ENCODE measurements at regions not wholly inside any gene's neighbourhood (a gene's known extent, or its start where the extent isn't known, plus 50 kb on each side); places are given as distances from the start of the nearest gene placed in this dataset.

DNA sequence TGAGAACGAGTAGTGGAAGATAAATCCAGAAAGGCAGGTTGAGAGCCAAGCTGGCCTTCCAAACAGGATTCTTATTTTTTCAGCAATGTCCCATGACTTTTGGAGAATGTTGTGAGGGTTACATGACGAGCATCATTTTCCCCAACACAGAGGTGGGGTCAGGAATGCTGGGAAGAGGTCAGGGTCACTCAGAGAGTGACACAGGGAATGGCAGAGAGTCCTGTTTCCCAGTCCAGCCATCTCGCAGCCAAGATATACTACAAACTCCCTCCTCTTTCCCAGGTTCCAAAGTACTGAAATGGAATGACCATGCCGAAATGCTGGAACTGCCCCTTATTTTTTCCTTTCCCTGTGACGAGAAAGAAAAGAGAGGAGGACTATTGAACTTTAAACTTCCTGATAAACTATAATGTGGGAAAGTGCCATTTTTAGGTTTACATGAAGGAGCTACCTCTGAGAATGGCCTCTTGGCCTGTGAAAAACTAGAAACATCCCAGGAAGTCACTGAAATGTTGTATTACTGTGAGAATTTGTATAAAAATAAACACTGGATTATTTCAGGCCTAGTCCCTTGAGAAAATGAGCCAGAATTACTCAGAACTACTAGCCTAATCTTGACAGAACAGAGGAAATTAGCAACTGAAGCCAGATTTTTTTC, 420.4 kb downstream of the CETN3 start:
- BruUV-seq (replicated peaks) = no TSS peak
- Histone ChIP-seq H3K27ac (ENCODE audit: insufficient read depth, low read depth, low read length) (no peak overlapping the region), H3K79me2 (ENCODE audit: control insufficient read depth, insufficient read depth, low read length) (no peaks in the 10 kb centered on the region), H3K9ac (replicated peaks; ENCODE audit: extremely low read depth, insufficient read depth, low read length) (no peak overlapping the region), H2AFZ (ENCODE audit: low read depth, low read length) (no peak overlapping the region), H3K9me3 (replicated peaks; ENCODE audit: control insufficient read depth, insufficient read depth, low read length) (no peaks in the 10 kb centered on the region), H3K4me3 (replicated peaks in 1 of 3; ENCODE audit: insufficient read depth in 1 of 3, low read depth in 1 of 3, low read length in 3 of 3) (no peak overlapping the region), H4K20me1 (replicated peaks; ENCODE audit: control insufficient read depth, extremely low read depth, insufficient read depth, low read length) (no peaks in the 10 kb centered on the region), H3K9me1 (replicated peaks; ENCODE audit: control insufficient read depth, extremely low read depth, insufficient read depth, low read length) (no peaks in the 10 kb centered on the region), H3K4me1 (ENCODE audit: control insufficient read depth, extremely low read depth, insufficient read depth, low read length) (no peaks in the 10 kb centered on the region), H3K4me2 (ENCODE audit: insufficient read depth, low read length) (no peak overlapping the region), H3K27me3 (ENCODE audit: control insufficient read depth in 2 of 2, insufficient read depth in 2 of 2, low read length in 2 of 2) (no peaks in the 10 kb centered on the region), H3K36me3 (ENCODE audit: control insufficient read depth in 2 of 2, extremely low read depth in 1 of 2, insufficient read depth in 2 of 2, low read length in 2 of 2) (no peaks in the 10 kb centered on the region)
- FAIRE-seq = no peak
- TF ChIP-seq FOS (IDR thresholded peaks at IDR 0.05; ENCODE audit: borderline replicate concordance, insufficient read depth, low read length) (no peak), JUN (IDR thresholded peaks at IDR 0.05; ENCODE audit: borderline replicate concordance, insufficient read depth, insufficient read length, low read depth) (no peak), MYC (IDR thresholded peaks at IDR 0.05; ENCODE audit: low read depth, low read length) (no peak), POLR2AphosphoS5 (IDR thresholded peaks at IDR 0.05; ENCODE audit: insufficient read depth, low read depth, low read length) (no peak), EZH2 (IDR thresholded peaks at IDR 0.05; ENCODE audit: borderline replicate concordance, low read depth, low read length, severe bottlenecking) (no peak), GATA2 (IDR thresholded peaks at IDR 0.05; ENCODE audit: insufficient read depth, insufficient read length, low read depth, low read length) (no peak), POLR2A (IDR thresholded peaks at IDR 0.05; ENCODE audit: low read depth, low read length) (no peak)
- TF ChIP-seq, protein P1, sequence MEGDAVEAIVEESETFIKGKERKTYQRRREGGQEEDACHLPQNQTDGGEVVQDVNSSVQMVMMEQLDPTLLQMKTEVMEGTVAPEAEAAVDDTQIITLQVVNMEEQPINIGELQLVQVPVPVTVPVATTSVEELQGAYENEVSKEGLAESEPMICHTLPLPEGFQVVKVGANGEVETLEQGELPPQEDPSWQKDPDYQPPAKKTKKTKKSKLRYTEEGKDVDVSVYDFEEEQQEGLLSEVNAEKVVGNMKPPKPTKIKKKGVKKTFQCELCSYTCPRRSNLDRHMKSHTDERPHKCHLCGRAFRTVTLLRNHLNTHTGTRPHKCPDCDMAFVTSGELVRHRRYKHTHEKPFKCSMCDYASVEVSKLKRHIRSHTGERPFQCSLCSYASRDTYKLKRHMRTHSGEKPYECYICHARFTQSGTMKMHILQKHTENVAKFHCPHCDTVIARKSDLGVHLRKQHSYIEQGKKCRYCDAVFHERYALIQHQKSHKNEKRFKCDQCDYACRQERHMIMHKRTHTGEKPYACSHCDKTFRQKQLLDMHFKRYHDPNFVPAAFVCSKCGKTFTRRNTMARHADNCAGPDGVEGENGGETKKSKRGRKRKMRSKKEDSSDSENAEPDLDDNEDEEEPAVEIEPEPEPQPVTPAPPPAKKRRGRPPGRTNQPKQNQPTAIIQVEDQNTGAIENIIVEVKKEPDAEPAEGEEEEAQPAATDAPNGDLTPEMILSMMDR (IDR thresholded peaks at IDR 0.05; ENCODE audit: extremely low read depth in 1 of 2, insufficient read depth in 1 of 2, low read depth in 1 of 2, low read length in 2 of 2) = no peak
- TF ChIP-seq, protein P2, sequence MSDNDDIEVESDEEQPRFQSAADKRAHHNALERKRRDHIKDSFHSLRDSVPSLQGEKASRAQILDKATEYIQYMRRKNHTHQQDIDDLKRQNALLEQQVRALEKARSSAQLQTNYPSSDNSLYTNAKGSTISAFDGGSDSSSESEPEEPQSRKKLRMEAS (IDR thresholded peaks at IDR 0.05; ENCODE audit: insufficient read depth, insufficient read length) = no peak
- ChIA-PET CTCF (interaction anchor here (1.2 kb wide), 1 partner anchor 42 kb away, joined by 3 read pairs; no protein-coding TSS in a partner anchor), POLR2A (no interaction called here)
- dilution Hi-C loops (cut with MboI; ENCODE audit: extremely low pct_ligation_motif_present, low sequenced_read_pairs) = no loop called here
- intact Hi-C loops (cut with micrococcal nuclease) = no loop called here
- no peak for DNase-seq (ENCODE audit: low read depth, low spot score)

Measured in endothelial cell of umbilical vein (primary cell).